ENCODE measurements at regions not wholly inside any gene's neighbourhood (a gene's known extent, or its start where the extent isn't known, plus 50 kb on each side); places are given as distances from the start of the nearest gene placed in this dataset.

DNA sequence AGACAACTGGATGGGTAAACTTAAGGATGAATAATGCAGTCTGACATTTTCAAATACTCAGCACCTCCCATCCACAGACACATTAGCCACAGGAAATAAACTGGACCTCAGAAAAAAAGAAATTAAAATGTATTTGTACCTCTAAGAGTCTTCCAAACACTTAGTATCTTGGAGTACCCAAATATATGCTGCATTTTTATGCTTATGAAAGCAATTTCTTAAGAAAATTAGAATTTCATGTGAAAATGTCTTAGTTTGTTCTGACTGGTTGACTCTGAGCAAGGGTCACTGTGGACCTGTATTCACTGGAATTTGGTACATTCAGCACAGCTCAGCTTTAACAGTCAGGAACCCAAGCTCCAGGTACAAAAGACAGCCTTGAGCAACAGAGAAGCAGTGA, 216.2 kb upstream of the UBE2E2 start:
- TF ChIP-seq, protein P1, sequence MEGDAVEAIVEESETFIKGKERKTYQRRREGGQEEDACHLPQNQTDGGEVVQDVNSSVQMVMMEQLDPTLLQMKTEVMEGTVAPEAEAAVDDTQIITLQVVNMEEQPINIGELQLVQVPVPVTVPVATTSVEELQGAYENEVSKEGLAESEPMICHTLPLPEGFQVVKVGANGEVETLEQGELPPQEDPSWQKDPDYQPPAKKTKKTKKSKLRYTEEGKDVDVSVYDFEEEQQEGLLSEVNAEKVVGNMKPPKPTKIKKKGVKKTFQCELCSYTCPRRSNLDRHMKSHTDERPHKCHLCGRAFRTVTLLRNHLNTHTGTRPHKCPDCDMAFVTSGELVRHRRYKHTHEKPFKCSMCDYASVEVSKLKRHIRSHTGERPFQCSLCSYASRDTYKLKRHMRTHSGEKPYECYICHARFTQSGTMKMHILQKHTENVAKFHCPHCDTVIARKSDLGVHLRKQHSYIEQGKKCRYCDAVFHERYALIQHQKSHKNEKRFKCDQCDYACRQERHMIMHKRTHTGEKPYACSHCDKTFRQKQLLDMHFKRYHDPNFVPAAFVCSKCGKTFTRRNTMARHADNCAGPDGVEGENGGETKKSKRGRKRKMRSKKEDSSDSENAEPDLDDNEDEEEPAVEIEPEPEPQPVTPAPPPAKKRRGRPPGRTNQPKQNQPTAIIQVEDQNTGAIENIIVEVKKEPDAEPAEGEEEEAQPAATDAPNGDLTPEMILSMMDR (IDR thresholded peaks at IDR 0.05; ENCODE audit: insufficient read depth, low read depth, low read length, missing control alignments): no peak
- DNase-seq (ENCODE audit: low read depth): no peak
- no peak overlapping the region for H3K4me3 ChIP-seq (ENCODE audit: low read depth, low read length)

DNA sequence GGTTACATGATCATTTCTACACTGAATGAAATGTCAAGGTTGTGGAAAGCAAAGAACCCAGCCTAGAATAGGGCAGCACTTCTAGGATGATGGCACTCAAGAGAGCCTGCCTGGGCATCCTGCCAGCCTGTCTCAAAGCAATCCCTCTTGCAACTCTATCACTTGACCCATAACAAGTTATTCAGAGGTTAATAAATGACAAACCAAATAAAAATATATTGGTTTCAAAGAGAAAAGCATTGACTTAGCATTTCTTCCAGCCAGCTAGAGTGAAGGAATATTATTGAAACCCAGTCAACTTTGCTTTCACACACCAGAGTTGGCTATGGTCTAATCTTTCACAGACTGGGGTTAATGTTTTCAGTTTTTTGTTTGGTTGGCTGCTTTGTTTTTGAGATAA, 214.6 kb upstream of the UBE2E2 start:
- no peak overlapping the region for H3K4me3 ChIP-seq (ENCODE audit: low read depth, low read length)
- TF ChIP-seq, protein P1 (IDR thresholded peaks at IDR 0.05; ENCODE audit: insufficient read depth, low read depth, low read length, missing control alignments): no peak
- DNase-seq (ENCODE audit: low read depth): no peak

DNA sequence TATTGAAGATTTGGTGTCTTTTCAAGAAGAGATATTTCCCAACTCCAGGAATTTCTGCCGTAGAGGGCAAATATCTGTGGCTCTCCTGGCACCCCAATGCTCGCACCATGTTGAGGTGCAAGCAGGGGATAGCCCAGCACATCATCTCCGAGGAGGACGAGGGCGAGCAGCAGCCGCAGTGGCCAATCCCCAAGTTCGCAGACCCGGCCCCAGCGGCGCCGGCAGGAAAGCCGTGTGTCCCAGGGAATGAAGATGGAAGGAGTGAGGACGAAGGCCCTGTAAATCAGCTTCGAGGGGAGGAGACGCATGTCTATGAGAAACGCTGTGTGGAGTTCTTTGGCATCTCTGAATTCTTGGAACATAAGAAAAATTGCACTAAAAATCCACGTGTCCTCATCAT, 213.4 kb upstream of the UBE2E2 start:
- TF ChIP-seq, protein P1 (IDR thresholded peaks at IDR 0.05; ENCODE audit: insufficient read depth, low read depth, low read length, missing control alignments): no peak
- DNase-seq (ENCODE audit: low read depth): no peak
- H3K4me3 ChIP-seq (ENCODE audit: low read depth, low read length): no peak overlapping the region

DNA sequence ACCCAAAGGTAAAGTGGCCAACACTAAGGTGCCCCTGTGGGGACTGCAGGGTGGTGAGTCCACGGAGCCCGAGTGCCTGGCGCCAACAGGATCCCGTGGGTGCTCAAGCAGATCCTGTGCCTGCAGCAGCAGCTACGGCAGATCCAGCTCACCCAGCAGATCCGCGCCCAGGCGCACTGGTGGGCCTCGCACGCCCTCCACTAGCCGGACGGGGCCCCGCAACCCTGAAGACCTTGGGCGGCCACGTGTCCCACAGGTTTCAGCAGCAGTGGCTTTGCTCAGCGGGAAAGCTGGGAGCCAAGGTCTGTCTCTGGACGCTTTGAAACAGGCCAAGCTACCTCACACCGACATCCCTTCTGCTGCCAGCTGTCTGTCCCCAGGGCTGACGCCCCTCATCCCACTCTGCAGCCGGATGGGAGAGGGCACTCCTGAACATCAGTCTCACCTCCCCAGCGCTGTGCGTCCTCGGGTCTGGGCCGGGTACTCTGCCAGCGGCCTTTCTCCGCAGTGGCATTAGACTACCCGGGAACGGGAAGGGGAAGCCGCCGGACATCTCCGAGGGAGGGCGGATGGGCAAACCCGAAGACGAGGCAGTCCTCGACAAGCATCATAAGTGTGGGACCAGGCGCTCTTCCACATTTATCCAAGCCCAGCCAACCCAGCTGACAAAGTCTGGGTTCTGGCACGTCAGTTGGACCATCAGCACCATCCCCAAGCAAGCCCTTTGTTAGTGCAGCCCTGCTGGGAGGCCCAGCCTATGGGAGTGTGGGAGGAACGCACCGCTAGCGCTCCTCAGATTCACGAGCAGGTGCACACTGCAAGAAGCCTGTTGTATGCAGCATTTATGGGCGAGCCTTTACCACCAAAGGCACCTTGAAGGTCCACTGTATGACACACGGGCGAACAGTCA, 212.6 kb upstream of the UBE2E2 start:
- TF ChIP-seq, protein P1 (IDR thresholded peaks at IDR 0.05; ENCODE audit: insufficient read depth, low read depth, low read length, missing control alignments): no peak
- H3K4me3 ChIP-seq (ENCODE audit: low read depth, low read length): no peak overlapping the region
- DNase-seq (ENCODE audit: low read depth): no peak

DNA sequence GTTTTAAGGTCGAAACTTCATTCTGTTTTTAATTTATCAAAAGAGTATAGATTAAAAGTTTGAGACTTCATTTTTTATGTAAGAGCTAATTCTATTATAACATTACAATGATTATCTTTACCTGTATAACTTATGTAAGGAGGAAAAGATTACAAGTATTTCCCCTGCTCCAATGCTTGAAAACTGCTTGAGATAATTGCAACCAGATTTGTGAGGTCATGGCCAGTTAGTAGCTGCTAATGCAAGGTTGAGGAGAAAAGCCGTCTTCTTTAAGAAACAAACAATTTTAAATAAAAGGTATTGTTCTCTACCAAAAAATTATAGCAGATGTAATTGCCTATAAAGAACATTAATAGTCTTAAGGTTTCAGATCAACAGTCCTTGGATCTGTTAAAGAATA, 208.3 kb upstream of the UBE2E2 start:
- H3K4me3 ChIP-seq (ENCODE audit: low read depth, low read length): no peak overlapping the region
- TF ChIP-seq, protein P1 (IDR thresholded peaks at IDR 0.05; ENCODE audit: insufficient read depth, low read depth, low read length, missing control alignments): no peak
- no peak for DNase-seq (ENCODE audit: low read depth)

DNA sequence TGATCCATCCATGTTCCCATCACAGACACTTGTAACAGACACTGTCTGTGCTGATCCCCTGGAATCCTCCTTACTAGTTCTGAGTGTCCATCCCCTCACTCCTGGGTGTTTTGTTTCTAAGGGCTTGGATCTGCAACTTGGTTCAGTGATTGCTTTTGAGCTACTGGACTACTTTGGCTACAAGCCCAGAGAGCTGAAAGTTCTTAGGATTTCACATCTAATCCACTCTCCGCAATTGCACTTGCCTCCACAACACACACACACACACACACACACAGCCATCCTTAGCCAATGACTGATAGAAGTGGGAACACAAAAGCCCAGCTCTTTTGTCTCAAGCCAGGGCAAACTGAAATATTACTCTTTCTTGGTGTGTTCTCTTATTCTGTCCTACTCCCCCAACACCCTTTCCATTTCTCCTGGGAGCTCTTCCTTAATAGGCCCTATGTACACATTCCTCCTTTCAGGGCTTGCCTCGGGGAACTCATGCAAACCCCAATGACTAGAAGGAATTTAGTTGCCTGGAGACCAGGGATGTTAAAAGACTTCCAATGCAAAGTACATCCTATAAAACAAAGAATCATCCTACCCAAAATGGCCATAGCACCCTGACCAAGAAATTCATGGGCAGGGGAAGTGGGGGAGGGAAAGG, 206.1 kb upstream of the UBE2E2 start:
- no peak overlapping the region for H3K4me3 ChIP-seq (ENCODE audit: low read depth, low read length)
- TF ChIP-seq, protein P1 (IDR thresholded peaks at IDR 0.05; ENCODE audit: insufficient read depth, low read depth, low read length, missing control alignments): no peak
- DNase-seq (ENCODE audit: low read depth): no peak
